Panc1 (cell line): ENCODE measurements at regions not wholly inside any gene's neighbourhood (a gene's known extent, or its start where the extent isn't known, plus 50 kb on each side); places are given as distances from the start of the nearest gene placed in this dataset.

Source experiments
- CTCF ChIP-seq: fragments of 450-650 bp; IDR thresholded peaks from 2 replicates; pipeline ENCODE4 v1.5.1; 2017; ENCODE audit warnings: mild to moderate bottlenecking
- POLR2AphosphoS5 ChIP-seq: IDR thresholded peaks from 2 replicates; pipeline ENCODE4 v1.6.1; 2012; ENCODE audit warnings: mild to moderate bottlenecking, low read depth, low read length, moderate library complexity

- no peak for TF ChIP-seq CTCF
- no peak for TF ChIP-seq POLR2AphosphoS5
Measured at GRCh38 chr9:20291201-20291600, 331.1 kb downstream of the MLLT3 start.
